SK-N-MC (cell line): ENCODE measurements at regions not wholly inside any gene's neighbourhood (a gene's known extent, or its start where the extent isn't known, plus 50 kb on each side); places are given as distances from the start of the nearest gene placed in this dataset.

Experiments
- EZH2 ChIP-seq: fragments of 200-600 bp; sonication (generic); IDR thresholded peaks from one replicate; pipeline ENCODE4 v1.6.1; 2017; ENCODE audit warnings: antibody characterized with exemption
- POLR2AphosphoS5 ChIP-seq: IDR thresholded peaks from 2 replicates; pipeline ENCODE4 v1.6.1; 2012; ENCODE audit warnings: mild to moderate bottlenecking, low read depth, low read length, borderline replicate concordance

GRCh38 chr11:43197379-43197778 lies 114.4 kb upstream of the API5 start:
- TF ChIP-seq EZH2 (no peak), POLR2AphosphoS5 (no peak)
